Loucy (cell line): ENCODE measurements at regions not wholly inside any gene's neighbourhood (a gene's known extent, or its start where the extent isn't known, plus 50 kb on each side); places are given as distances from the start of the nearest gene placed in this dataset.

Experiments used
- CTCF ChIP-seq: fragments of 200-600 bp; sonication (generic); conservative IDR thresholded peaks from 2 replicates; pipeline ENCODE4 v1.5.1; 2014; ENCODE audit warnings: mild to moderate bottlenecking, antibody characterized with exemption, low read length
- EZH2phosphoT487 ChIP-seq: fragments of 200-600 bp; IDR thresholded peaks from 2 replicates; pipeline ENCODE4 v1.6.1; 2018; ENCODE audit warnings: antibody characterized with exemption, mild to moderate bottlenecking, moderate library complexity, borderline replicate concordance

- TF ChIP-seq CTCF (no peak), EZH2phosphoT487 (no peak)
Measured at GRCh38 chr10:8835453-8836167, 781.1 kb downstream of the GATA3 start.
